ENCODE measurements at regions not wholly inside any gene's neighbourhood (a gene's known extent, or its start where the extent isn't known, plus 50 kb on each side); places are given as distances from the start of the nearest gene placed in this dataset.

DNA sequence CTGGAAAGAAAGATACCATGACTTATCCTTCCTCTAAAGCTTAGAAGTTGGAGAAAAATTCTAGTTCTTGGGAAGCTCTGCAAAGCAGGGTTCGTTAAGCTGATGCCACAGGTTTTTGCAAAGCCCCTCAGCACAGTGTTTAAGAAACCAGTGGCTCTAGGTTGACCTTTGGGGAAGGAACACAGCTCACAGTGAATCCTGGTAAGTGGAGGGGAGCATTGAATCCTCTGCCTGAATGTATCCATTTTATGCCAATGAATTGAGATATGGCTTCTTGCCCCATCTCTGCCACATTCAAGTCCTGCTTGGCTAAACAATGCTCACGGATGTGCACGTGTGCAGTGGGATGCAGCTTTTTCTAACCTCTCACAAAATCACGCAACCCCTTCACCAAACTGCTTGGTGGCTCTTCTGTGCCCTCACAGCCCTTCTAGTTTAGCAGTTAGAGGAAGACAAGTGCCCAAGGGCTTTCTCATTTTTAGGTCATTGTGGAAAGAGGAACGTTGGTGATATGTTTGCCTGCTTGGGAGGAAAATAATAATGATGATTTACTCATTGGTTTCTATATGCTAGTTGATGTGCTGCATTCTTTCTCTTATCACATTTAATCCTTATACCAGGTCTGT lies 111.3 kb downstream of the DAD1 start:
- no peak for DNase-seq (ENCODE audit: low read depth)

DNA sequence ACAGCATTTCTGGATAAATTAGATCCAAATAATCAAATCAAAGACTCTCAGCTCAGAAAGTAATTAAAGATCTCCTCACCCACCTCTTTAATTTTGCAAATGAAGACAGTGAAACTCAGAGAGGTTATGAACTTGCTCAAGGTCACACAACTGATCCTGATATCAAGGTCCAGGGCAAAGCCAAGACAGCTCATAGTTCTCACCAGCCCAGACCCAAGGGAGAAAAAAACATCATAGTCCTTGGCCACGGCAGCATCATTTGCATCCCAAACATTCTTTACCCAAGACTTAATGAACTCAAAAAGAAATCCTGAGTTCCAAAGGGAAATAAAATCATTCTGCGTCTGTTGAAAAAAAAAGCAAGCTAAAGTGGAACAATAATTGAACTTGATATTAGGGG lies 112.1 kb downstream of the DAD1 start:
- DNase-seq (ENCODE audit: low read depth), result no peak

DNA sequence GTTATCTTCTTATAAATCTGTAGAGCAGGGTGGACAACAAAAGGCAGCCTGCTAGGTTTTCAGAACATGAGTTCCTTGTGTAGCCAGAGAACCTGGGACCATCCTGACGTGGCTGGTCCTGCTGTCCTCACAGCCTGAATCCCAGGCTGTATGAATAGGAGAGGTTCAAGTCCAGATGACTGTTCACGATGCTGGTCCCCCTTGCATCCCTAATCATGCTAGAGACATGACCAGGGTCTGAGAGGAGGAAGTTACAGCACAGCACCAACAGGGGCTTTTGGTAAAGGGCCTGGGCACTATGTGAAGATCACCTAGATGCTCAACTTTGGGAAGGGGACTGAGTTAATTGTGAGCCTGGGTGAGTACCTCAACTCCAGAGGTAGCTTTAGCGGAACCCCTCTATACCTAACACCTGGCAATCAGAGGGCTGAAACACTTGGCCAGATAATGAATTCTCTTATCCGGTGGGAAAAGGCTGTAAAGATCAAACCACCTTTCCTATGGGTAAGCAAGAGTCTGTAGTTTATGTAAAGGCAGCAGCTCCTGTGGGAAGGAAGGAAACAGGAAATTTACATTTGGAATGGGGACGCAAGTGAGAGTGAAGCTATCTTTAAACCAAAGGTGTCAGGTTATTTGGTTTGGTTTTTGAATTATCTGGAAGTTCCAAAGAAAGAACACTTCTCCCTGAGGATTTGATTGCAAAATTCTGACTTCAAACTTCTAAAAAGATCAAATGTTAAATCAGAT lies 112.8 kb downstream of the DAD1 start:
- DNase-seq (ENCODE audit: low read depth), result no peak

DNA sequence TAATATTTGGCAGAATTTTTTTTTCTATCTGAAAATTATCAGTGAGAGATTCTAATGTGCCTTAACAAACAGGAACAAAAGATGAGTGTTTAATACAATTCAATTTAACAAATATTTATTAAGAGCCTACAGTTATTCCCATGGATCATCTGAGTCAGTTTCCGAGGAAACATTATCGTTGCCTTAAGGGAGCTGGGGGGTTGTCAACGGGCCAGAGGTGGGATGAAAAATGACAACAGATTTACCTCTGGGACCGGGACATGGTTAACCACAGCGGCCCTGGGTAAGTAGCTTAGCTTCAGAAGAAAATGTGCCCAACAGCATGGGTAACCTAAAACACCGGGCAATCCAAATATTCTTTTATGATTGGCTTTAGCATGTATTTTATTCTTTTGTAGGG lies 113.6 kb downstream of the DAD1 start:
- no peak for DNase-seq (ENCODE audit: low read depth)

DNA sequence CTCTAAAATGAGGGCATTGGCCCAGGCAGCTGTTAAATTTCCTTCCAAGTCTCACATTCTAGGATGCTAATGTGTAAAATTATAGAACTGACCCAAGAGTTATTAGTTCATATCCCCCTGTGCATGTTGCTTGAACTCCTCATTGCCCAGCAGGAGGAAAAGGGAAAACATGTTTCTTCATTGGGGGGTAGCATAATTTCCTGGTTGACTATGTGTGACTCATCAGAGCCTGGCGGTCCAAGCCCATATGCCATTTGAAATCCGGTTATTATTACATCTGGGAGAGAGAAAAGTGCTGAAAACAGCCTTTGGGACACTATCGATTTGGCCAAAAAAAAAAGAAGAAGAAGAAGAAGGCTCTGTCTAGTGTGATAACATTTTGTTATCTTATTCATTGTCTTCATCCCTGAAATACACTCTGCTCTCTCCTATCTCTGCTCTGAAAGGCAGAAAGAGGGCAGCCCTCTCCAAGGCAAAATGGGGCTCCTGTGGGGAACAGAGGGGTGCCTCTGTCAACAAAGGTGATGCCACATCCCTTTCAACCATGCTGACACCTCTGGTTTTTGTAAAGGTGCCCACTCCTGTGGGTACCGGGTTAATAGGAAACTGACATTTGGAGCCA lies 114.2 kb downstream of the DAD1 start:
- DNase-seq (ENCODE audit: low read depth), result no peak

- no peak for DNase-seq (ENCODE audit: low read depth)
These were observed 115.8 kb downstream of the DAD1 start for GRCh38 chr14:22472935-22473854.

DNA sequence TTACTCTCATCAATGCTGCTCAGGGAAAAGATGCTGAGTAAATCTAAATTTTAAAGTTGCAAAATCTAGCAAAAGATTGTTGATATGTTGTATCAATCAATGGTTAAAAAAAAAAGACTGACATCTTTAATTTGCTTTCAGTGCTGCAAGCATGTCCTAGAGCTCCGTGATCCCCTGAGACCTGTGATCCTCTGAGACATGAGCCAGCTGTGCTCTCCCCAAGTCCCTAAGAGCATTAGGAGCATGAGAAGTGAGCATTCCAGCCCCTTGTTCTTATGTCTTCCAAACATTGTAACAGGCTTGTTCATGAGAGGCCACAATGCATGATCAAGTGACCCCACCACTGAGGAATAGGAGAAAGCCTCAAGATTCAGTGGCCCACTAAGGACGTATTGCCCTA lies 116.6 kb downstream of the DAD1 start:
- DNase-seq (ENCODE audit: low read depth), result no peak

GRCh38 chr14:22471545-22472121 lies 117.4 kb downstream of the DAD1 start:
- no peak for DNase-seq (ENCODE audit: low read depth)

DNA sequence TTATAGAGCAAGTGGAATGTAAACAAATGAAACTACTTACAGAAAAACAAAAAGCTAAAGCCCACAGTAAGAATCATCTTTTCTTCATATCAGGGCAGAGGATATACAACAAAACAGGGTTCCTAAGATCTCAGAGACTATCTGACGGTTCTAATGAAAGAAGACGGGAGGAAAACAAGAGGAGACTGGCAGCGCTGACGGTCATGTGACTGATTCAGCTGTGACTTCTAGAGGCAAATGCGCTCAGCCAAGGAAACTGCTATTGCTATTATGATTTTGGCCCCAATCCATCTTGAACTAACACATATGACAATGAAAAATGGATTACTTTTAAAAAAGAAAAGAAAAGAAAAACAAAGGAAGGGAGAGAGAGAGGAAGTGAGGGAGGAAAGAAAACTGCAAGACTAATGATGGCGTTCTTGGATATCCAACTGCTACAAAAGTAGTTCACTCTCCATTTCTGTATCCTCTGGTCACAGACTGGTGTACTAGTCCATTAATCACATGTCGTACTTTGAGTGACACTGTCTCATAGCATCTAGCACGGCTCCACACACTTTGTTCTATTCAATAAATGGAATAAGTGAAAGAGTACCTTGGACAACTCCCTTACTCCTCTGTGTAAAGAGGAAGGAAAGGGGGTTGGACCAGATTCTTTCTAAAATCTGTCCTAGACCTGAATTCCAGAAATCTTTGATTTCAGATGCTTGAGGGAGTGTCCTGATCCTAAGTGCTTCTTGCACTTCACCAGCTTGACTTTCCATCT lies 119.3 kb downstream of the DAD1 start:
- DNase-seq (ENCODE audit: low read depth), result no peak

DNA sequence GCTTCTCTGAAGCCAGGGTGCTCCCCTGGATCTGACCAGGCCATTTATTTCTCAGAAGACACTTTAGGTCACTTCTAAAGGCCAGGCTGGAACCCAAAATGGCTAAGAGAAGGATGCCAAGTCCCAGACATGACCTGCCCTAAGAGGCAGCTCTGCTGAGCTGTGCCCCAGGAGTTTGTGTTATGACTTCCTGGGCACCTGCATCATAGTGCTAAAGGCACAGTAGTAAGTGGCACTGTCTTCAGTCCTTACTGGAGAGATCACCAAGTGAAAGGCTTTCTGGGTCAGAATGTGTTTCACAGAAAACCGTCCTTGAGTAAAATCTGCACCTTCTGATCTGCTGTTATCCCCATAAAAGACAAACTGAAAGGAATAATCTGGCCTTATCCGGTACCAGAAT lies 120.2 kb downstream of the DAD1 start:
- no peak for DNase-seq (ENCODE audit: low read depth)

DNA sequence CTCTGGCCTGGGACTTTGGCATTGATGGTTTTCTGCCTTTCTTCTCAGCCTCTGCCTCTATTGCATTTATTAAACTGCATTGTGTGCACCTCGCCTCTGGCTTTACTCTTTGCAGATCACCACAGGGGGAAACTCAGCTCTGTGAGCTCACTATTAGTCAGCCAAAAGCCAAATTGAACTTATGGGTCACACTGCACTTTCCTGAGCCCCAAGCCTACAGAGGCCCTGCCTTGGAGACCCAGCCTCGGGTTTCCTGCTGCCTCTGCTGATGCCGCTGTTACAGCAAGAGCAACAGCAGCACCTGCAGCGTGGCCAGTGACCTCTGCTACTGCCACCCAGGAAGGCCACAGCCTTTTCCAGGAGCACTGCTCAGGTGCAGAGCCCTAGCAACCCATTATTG lies 122.5 kb downstream of the DAD1 start:
- no peak for DNase-seq (ENCODE audit: low read depth)

DNA sequence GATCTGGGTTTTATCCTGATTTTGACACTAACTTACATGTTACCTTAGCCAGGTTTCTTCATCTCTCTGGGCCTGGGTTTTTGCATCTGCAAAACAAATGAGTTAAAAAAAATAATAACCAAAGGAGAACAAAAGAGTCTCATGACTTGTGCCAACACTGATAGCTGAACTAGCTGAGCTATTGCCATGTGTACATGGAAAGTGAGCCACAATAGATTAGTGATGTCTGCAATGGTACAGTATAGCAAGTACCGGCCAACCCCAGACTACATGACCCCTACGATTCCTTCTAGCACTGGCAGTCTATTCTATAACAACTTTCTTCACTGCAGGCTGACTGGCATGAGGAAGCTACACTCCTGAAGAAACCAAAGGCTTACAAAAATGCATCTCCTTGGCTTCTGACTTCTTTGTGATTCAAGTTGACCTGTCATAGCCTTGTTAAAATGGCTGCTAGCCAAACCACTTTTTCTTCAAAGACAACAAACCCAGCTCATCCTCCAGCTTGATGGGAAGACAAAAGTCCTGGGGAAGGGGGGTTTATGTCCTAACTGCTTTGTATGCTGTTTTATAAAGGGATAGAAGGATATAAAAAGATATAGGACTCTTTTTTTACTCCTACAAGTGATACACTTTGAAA lies 123.7 kb downstream of the DAD1 start:
- no peak for DNase-seq (ENCODE audit: low read depth)

DNA sequence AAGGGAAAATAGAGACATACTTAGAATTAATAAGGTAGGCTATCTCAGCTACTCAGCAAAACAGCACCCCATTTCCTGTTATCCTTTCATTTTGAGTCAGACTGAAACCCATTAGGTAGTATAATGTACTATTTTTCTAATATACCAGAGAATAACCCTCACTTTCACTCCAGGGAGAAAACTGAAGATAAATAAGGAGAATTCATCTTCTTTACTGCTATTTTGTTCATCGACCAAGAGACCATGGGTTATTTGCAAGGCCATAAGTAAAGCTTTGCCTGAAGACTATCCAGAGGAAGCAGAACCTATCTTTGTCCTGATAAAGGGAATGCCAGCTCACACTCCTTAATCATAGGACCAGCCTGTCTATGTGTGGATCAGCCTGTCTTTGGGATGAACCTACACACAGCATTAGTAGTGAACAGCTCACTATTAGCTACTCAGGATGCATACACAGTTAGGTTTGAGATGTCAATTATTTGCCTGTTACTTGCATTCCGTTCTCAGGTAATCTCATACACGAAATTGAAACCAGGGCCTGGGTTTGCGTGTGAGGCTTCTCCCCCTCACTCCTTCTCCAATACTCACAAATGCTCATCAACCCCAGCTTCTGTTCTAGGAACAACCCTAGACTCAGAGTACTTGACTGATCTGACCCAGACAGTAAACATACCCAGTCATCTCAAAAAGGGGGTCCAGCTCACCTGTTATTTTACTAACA lies 124.4 kb downstream of the DAD1 start:
- DNase-seq (ENCODE audit: low read depth), result no peak

GRCh38 chr14:22463763-22464173 lies 125.3 kb downstream of the DAD1 start:
- no peak for DNase-seq (ENCODE audit: low read depth)

DNA sequence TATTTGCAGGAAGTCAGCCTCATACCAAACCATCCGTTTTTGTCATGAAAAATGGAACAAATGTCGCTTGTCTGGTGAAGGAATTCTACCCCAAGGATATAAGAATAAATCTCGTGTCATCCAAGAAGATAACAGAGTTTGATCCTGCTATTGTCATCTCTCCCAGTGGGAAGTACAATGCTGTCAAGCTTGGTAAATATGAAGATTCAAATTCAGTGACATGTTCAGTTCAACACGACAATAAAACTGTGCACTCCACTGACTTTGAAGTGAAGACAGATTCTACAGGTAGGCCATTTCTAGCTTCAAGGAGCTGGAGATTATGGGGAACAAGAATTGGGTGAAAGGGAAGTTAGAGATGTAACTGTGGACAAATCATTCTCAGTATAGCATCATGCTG lies 126.1 kb downstream of the DAD1 start:
- DNase-seq (ENCODE audit: low read depth), result no peak

DNA sequence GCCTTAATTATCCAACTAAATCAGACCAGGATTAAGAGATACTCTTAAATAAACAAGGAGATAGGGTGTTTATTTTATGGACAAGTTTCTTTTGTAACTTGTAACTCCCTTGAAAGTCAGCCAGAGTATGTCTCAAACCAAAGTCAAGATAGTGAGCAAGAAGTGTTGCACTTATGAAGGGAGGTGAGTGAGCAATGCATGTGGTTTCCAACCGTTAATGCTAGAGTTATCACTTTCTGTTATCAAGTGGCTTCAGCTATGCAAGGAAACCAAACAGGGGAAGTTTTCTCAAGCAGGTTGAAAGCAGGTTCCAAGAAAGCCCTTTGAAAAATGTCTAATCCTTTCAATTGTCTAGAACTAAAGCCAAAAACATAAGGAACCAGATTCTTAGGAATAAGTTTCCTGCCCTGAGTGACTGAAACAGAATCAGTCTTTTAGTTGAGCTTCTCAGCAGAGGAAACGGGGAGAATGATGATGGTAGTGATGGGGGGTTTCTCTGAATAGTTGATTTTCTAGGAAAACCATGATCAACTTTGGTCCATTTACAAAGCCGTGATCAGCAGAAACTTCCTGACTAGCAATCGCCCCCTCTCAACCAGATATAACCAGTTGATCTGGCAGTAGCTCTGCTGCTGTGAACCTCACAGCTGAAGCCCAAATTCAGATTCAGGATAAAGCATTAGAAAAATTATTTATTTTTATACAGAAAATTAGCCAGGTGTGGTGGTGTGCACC lies 128.4 kb downstream of the DAD1 start:
- no peak for DNase-seq (ENCODE audit: low read depth)

DNA sequence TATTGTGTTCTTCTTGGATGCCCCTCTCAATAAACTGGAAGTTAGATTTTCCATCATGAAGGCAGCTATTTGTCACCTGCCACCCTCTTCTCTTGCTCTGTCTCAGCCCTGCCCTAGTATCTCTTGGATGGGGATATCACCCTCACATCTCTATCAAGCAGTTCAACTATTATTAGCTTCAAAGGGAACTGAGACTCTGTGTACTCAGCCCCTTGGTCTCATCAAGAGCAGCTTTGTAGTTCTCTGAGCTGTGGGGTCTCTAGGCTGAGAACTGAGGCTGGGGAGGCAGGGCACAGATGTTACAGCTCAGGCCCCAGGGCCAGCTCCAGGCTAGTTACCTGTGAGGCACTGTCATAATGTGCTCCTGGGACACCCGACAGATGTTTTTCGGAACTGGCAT lies 130.3 kb downstream of the DAD1 start:
- no peak for DNase-seq (ENCODE audit: low read depth)

- DNase-seq (ENCODE audit: low read depth), result no peak
These were observed 131.9 kb downstream of the DAD1 start for GRCh38 chr14:22456998-22457594.

GRCh38 chr14:22456421-22456820 lies 132.6 kb downstream of the DAD1 start:
- no peak for DNase-seq (ENCODE audit: low read depth)

All from stimulated activated CD8-positive, alpha-beta memory T cell treated with anti-CD3 and anti-CD28 coated beads, Interleukin-7, amount 100 ng/mL, for 24 hours (primary cell).